HUDEP-2 (cell line): ENCODE measurements at regions not wholly inside any gene's neighbourhood (a gene's known extent, or its start where the extent isn't known, plus 50 kb on each side); places are given as distances from the start of the nearest gene placed in this dataset.

Experiments used
- DNase-seq, 76 experiments: peaks; one replicate each; lab custom pipeline; 2025; ENCODE audit not compliant: unreplicated experiment in 76 of 76; lab: John Stamatoyannopoulos, UW

- no peak for DNase-seq
Measured at GRCh38 chr10:47053081-47053798, 142.0 kb downstream of the PTPN20 start.

GRCh38 chr10:47054974-47055373, 143.7 kb downstream of the PTPN20 start:
- no peak for DNase-seq

- DNase-seq = no peak
Measured at GRCh38 chr10:47055386-47056246, 144.4 kb downstream of the PTPN20 start.

- DNase-seq = no peak
Measured at GRCh38 chr10:47056247-47056510, 145.0 kb downstream of the PTPN20 start.

GRCh38 chr10:47057471-47057870, 146.2 kb downstream of the PTPN20 start:
- no peak for DNase-seq

GRCh38 chr10:47058032-47058702, 146.9 kb downstream of the PTPN20 start:
- DNase-seq = no peak

- DNase-seq = no peak
Measured at GRCh38 chr10:47058961-47059391, 147.7 kb downstream of the PTPN20 start.

- DNase-seq = no peak
Measured at GRCh38 chr10:47059606-47060311, 148.5 kb downstream of the PTPN20 start.

- no peak for DNase-seq
Measured at GRCh38 chr10:47060356-47060755, 149.1 kb downstream of the PTPN20 start.

GRCh38 chr10:47060993-47061500, 149.8 kb downstream of the PTPN20 start:
- DNase-seq = no peak

- no peak for DNase-seq
Measured at GRCh38 chr10:47061776-47062175, 150.5 kb downstream of the PTPN20 start.

GRCh38 chr10:47062441-47063200, 151.4 kb downstream of the PTPN20 start:
- DNase-seq = no peak

GRCh38 chr10:47063858-47064257, 152.6 kb downstream of the PTPN20 start:
- DNase-seq = no peak

- DNase-seq = no peak
Measured at GRCh38 chr10:47065903-47066302, 154.7 kb downstream of the PTPN20 start.

- DNase-seq = no peak
Measured at GRCh38 chr10:47067949-47068940, 157.0 kb downstream of the PTPN20 start.

GRCh38 chr10:47070541-47070940, 159.3 kb downstream of the PTPN20 start:
- no peak for DNase-seq

- no peak for DNase-seq
Measured at GRCh38 chr10:47071891-47072290, 160.7 kb downstream of the PTPN20 start.

- no peak for DNase-seq
Measured at GRCh38 chr10:47073967-47074366, 162.7 kb downstream of the PTPN20 start.

- no peak for DNase-seq
Measured at GRCh38 chr10:47076949-47077361, 165.7 kb downstream of the PTPN20 start.
